HG03060 (cell line): ENCODE measurements at regions not wholly inside any gene's neighbourhood (a gene's known extent, or its start where the extent isn't known, plus 50 kb on each side); places are given as distances from the start of the nearest gene placed in this dataset.
A peak's percentile ranks its signal among the peaks of the same experiment; 100 is the strongest.
"Not testable (repeated sequence)": the region's sequence is repeated elsewhere in the genome, so short reads cannot be mapped to it uniquely, and the experiment has no call there.

Experiments used
- ATAC-seq: cut with Tn5 transposase; IDR thresholded peaks from one replicate; pipeline ENCODE4 v1.9.1; 2021; ENCODE audit warnings: low read depth, moderate number of reproducible peaks; ENCODE audit not compliant: unreplicated experiment

DNA sequence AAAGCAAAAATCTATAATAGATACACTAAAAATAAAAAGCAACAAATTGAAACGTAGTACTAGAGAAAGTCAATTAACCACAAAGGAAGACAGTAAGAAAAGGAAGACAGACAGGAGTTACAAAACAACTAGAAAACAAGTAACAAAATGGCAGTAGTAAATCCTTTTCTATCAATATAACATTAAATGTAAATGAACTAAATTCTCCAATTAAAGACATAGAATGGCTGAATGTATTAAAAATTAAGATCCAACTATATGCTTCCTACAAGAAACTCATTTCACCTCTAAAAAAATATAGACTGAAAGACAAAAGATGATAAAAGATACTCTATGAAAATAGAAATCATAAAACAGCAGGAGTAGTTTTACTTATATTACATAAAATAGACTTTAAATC lies 79.1 kb downstream of the CTH start:
- no peak for ATAC-seq

DNA sequence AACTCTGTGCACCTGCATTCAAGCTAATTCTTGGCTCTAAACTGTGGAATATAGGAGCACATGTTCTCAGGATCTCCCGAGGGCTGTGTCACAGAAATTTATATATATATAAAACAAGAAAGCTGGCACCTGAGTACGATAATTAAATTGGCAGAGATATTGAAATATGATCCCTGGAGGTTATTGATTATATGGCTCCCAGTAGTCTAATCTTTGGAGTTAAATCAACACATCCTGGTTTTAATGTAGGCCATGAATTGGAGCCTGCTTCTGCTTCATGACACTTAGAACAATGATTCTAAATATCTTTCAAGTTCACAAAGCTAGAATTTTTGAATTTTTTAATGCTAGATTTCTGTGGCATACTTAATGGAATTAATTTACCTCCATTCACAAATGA lies 84.3 kb downstream of the CTH start:
- no peak for ATAC-seq

DNA sequence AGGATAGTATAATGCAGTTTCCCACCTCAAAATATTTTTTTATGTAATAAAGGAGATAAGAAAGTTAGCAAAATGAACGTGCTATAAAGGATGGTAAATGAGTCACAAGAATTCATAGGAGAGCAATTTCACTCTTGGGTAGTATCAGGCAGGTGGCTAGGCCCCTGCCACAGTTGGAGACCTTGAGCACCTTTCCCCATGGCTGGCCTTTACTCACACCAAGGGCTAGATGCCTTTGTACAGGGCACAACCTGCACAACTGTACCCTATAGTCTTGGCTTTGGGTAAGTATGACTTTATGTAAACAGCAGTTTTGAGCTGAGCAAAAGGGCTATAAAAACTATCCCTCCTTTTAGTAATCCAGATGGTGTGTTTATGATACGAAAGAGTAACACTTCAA lies 85.1 kb downstream of the CTH start:
- ATAC-seq = no peak

DNA sequence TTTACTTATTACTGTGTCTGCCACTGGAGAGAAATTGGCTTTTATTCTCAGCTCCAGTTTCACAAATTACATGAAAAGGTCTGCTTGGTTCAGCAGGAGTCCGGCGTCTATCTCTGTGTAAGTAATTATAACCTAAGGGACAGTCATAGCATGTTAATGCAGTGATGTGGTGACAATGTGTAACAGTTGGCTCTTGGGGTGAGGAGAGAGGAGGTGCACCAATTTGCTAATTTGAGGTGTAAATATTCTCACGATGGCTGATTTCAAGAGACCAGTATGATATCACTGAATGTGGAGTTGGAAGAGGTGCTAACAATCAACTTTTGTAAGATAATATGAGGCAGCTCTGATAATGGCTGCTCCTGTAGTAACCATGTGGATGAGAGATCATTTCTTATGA lies 86.1 kb downstream of the CTH start:
- ATAC-seq = no peak

DNA sequence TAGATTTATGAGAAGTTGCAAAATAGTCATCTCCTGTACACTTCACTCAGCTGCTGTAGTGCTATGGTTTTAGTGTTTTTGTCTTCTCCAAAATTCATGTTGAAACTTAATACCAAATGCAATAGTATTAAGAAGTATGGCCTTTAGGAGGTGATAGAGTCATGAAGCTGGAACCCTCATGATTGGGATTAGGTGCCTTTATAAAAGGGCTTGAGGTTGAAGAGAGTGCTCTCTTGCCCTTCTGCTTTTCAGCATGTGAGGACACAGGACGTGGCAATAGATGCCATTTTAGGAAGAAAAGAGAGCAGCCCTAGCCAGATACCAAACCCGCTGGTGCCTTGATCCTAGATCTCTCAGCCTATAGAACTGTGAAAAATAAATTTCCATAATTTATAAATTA lies 87.6 kb downstream of the CTH start:
- ATAC-seq = no peak

DNA sequence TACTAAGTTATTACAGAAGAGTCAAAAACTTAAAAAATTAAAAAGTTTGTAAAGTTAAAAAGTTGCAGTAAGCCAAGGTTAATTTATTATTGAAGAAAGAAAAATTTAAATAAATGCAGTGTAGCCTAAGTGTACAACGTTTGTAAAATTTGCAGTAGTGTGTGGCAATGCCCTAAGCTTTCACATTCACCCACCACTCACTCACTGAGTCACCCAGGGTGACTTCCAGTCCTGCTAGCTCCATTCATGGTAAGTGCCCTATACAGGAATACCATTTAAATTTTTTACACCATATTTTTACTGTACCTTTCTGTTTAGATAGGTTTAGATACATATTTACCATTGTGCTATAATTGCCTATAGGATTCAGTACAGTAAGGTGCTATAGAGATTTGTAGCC lies 88.6 kb downstream of the CTH start:
- ATAC-seq = no peak

DNA sequence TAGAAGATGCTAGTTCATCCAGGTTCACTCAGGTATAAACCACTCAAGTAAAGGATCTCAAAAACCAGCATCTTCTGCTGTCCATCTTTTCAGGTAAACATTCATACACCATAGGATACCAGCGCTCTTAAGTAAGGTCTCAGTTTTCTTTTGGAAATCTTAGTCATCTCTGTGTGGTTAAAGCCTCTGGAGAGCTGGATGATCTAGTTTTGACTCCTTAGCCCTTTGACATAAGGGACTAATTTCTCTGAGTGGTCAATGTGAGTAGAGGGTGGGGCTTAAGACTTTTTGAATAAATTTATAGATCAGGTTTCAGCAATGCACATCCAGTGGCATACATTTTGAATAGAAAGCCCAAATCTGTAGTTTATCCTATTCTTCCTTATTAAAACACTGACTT lies 92.3 kb downstream of the CTH start:
- no peak for ATAC-seq

DNA sequence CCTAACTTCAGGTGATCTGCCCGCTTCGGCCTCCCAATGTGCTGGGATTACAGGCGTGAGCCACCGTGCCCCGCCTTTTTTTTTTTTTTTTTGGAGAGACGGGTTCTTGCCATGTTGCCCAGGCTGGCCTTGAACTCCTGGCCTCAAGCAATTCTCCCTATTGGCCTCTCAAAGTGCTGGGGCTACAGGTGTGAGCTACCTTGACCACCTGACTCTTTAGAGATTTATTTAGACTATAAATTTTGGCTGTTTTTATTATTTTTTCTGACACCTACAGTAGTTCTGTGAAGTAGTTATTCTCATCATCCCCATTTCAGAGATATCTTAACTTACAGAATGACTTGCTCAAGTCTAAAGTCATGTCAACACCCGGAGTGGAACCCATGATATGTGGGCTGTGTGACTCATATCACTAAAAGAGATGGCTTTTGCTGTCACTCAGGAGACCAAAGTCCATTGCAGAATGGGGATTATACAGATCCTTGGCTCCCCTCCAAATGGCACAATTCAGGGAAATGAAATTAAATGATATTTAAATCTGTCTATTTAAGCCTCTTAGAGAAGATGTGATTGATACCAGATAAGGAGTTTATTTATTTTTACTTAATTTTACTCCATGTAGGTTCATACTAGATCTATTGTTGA lies 93.2 kb downstream of the CTH start:
- peak; percentile 94 for ATAC-seq

DNA sequence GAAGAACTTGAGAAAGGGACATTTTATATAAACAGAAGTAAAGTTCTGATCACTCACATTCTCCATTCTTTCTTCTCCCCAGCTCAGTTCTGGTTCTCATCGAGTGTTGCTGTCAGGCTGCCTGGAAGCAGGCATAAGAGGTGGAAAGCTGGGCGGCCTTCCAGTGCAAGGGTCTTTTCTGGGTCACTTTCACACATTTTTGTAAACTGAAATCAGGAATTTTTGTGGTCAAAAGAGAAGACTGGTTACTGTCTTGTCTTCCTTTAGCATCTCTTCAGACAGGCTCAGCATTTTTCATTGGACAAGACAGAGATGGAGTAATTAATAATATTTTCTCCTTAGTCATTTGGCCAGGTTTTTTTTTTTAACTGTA lies 93.7 kb downstream of the CTH start:
- ATAC-seq = peak; percentile 3

DNA sequence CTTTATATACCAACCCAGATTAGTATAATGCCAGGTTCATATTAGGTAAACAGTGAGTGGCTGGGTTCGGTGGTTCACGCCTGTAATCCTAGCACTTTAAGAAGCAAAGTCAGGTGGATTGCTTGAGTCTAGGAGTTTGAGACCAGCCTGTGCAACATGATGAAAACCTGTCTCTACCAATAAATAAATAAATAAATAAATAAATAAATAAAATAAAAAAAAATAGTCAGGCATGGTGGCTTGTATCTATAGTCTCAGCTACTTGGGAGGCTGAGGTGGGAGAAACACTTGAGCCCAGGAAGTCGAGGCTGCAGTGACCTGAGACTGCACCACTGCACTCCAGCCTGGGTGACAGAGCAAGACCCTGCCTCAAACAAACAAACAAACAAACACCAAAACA lies 96.9 kb downstream of the CTH start:
- not testable (repeated sequence) for ATAC-seq

DNA sequence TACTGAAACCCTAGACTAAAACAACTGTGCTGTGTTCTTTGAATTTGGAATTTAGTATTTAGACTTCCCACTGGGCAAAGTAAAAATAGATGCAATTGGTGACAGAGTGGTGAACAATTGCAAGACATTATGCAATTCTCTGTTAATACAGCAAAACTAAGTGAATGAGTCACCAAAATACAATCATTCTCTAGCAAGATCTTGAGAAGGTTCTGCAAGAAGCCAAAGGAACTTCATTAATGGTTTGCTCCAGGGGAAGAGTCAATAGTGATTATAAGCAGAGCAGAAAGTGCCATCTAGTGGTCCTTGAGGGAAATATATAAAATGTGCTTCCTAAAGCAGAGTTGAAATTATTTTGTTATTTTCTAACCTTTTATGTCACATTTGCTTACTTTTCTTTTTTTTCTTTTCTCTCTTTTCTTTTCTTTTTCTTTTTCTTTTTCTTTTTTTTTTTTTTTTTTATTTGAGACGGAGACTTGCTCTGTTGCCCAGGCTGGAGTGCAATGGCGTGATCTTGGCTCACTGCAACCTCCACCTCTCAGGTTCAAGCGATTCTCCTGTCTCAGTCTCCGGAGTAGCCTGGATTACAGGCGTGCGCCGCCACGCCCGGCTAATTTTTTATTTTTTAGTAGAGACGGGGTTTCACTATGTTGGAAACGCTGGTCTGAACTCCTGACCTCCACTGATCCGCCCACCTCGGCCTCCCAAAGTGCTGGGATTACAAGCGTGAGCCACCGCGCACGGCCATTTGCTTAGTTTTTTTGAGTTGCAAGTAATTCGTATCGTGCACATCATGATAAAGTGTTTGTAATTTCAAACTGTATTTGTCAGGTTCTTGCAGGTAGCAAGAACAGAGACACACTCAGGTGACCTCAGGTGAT lies 99.2 kb downstream of the CTH start:
- ATAC-seq = peak; percentile 82

DNA sequence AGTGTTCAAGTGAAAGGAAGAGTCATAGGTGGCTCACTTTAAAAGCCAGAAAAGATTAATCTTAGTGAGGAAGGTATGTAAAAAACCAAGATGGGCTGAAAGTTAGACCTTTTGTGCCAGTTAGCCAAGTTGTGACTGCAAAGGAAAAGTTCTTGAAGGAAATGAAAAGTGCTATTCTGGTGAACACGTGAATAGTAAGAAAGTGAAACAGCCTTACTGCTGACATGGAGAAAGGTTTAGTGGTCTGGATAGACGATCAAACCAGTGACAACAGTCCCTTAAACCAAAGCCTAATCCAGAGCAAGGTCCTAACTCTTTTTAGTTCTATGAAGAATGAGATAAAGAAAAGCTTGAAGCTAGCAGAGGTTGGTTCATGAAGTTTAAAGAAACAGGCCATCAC lies 106.4 kb downstream of the CTH start:
- ATAC-seq = no peak

DNA sequence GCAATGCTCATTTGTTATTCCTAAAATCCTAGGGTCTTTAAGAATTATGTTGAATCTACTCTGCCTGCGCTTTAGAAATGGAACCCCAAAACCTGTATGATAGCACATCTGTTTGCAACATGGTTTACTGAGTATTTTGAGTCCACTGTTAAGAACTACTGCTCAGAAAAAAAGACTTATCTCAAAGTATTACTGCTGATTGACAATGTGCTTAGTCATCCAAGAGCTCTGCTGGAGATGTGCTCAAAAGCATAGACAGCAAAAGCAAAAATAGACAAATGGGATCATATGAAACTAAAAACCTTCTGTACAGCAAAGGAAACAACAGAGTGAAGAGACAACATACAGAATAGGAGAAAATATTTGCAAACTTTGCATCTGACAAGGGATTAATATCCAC lies 107.0 kb downstream of the CTH start:
- ATAC-seq = no peak

DNA sequence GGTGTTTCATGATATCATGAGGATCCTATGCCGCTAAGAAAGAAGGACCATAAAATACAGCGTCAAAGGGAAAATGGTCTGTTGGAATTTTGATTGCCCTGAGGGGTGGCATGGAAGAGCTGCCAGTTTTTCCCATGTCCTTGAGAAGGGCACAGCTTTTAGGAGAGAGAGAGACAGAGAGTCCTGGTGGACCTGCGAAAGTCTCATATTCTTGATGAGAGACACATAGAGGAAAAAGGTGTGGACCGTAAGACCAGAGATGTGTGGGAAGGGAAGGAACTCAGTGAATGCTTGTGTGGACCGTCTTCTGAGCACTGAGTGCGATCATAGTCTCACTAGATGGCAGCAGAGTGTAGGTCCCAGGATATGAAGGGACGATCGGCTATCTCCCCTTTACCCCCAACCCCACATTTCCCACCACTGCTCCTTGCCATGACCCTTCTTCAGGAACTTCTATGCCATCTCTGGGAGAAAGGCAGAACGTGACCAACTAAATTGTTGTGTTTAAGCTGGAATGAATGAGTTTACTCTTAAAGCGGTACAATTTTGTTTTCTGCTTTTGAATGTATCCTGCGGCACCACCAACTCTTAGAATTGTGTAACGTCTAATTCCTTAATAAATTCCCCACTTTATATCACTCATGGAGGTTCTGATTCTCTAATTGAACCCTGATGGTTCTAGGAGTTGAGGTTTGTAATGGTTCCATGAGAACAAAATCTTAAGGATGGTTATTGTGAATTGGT lies 117.7 kb downstream of the CTH start:
- ATAC-seq = no peak

DNA sequence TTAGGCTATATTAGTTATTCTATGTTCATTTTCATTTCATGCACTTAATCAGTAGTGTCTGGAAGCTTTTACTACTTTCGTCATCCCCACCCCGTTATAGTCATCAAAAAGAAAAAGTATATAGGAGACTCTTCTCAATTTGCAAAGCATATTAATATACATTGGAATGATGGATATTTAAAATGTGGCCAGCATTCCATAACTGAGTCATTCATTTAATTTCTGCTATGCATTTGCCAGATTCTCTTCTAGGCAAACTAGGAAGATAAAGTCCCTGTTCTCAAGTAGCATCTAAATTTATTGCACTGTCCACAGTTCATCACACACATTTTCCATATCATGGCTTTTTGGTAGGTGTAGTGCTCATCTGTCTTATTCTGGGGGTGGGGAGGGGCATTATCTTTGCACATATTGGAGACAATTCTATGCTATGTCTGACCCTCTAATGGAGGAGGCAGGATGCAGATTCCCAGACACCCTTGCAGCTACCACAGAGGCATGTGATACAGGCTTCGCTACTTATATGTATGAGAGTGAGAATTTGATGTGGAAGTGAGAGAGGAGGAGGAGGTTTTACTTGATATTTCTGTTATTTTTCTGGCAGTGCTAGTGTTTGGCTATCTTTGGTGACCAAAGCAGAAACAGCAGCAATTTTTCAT lies 125.8 kb downstream of the CTH start:
- ATAC-seq = no peak

DNA sequence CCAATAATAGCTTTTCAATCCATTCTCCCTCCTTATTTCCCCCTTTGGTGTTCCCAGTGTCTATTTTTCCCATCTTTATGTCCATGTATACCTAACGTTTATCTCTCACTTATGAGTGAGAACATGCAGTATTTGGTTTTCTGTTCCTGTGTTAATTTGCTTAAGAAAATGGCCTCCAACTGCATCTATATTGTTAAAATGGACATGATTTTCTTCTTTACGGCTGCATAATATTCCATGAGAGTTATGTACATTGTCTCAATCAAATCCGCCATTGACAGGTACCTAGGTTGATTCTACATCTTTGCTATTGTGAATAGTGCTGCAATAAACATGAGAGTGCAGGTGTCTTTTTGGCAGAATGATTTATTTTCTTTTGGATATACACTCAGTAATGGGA lies 126.7 kb downstream of the CTH start:
- no peak for ATAC-seq

DNA sequence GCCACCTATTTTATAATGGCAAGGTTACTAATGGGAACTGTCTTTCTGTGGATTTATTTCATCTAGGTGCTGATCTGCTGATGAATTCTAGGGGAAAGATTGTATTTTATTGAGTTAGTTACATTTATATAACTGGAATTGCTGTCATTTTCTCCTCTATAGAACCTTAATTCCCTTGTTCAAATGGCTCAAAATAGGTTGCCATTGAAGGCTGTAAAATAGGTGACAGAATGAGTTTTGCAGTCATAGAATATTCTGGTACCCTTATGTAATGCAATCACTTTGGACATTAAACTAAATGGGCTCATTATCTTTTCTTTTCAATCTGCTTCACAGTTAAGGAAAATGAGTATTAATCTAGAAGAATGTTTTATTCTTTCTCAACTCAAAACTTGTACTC lies 131.0 kb downstream of the CTH start:
- no peak for ATAC-seq

DNA sequence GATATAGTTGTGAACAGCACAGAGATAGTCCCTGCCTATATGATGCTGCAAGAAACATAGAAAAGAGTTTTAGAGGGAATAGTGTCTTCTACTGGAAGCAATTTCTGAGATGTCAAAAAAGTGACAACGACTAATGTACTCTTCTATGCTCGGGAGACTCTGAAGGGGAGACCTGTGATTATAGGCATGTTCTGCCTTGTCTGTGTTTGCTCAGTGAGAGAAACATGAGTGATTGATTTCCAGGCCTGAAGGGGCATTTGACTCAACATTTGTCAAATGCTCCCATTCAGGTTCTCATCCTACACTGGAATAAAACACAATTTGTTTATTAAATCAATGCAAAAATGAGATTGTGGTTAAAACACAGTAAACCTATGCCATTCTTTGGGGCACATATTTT lies 131.8 kb downstream of the CTH start:
- no peak for ATAC-seq

DNA sequence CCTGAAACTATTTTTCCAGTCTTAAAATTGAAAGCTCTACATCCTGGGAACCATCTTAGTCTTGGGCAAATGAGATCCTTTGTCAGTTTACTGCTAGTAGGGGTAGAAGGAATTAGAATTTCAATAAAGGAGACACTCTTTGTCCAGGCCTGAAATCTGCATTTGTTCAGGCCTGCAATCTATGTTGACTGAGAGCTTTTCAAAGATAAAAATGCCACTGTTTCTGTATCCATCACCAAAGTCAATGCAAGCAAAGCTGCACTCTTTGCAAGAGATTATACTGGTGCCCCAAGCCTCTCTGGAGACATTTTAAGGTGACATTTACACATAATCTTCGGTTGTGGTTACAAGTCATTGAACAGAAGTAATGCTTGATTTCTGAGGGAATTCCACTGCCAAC lies 135.7 kb downstream of the CTH start:
- ATAC-seq = no peak

DNA sequence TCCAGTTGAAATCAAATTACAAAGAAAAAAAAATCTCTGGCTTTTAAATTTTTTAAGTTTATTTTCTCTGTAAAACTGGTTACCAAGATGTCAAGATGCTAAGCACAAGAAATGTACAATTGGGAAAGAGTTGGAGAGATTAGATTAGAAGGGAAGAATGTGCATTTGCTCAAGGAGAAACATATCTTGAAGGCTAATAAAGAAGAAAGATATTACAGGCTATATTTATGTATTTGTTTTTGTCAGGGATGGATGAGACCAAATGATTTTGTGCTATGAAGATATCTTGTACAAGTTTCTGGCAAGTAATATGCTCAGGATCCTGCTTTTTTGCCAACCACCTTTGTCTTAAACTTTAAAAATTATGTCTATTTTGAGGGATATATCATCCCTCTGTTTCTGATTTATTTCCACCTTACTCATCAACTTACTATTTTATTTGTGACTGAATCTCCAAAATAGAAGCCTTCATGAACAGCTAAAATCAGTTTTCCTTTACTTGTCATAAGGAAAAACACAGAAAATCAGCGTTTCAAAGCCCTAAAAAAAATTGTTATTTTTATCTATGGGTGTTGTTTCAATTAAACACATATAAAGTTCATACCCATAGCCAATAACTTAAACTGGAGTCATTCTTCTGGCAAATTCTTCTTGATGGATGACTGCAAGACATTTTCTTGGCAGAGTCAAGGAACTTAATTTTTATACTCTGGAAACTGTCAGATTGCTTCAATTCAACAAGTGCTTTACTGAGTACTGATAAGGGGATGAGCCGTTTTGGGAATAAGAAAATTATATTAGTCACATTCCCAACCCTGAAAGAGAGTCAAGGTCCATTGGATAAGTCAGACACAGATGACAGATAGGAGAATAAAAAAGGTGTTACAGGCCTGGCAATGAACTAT lies 141.8 kb downstream of the CTH start:
- no peak for ATAC-seq
